NCI-H460 (cell line): ENCODE measurements at regions not wholly inside any gene's neighbourhood (a gene's known extent, or its start where the extent isn't known, plus 50 kb on each side); places are given as distances from the start of the nearest gene placed in this dataset.

Experiments
- DNase-seq: peaks from one replicate; pipeline ENCODE4 v3.0.0-alpha.2; 2016; ENCODE audit warnings: low read depth; ENCODE audit errors: extremely low read depth

DNA sequence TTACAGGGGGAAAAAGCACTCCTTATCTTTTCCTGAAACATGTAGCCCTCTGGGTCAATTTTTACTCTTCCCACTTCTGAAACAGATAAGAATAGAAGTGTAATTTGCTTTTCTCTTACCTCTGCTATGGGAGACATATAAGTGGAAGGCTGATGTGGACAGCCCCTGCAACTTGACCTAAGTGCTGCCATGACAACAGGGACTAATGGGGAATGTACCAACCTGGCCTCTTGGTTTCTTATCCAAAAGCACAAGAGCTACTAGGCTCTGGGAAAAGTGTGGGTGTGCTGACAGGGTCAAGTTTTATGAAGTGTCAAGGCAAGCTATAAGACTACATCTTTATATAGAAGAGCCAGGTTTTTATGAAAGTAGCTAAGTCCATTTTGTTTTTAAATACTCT lies 1246.5 kb downstream of the OTOL1 start:
- DNase-seq: no peak

DNA sequence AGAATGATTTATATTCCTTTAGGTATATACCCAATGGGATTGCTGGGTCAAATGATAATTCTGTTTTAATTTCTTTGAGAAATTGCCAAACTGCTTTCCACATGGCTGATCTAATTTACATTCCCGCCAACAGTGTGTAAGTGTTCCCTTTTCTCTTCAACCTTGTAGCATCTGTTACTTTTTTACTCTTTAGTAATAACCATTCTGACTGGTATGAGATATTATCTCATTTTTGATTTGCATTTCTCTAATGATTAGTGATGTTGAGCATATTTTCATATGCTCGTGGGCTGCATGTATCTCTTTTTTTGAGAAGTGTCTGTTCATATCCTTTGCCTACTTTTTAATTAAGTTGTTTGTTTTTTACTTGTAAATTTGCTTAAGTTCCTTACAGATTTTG lies 1264.2 kb downstream of the OTOL1 start:
- DNase-seq: no peak

DNA sequence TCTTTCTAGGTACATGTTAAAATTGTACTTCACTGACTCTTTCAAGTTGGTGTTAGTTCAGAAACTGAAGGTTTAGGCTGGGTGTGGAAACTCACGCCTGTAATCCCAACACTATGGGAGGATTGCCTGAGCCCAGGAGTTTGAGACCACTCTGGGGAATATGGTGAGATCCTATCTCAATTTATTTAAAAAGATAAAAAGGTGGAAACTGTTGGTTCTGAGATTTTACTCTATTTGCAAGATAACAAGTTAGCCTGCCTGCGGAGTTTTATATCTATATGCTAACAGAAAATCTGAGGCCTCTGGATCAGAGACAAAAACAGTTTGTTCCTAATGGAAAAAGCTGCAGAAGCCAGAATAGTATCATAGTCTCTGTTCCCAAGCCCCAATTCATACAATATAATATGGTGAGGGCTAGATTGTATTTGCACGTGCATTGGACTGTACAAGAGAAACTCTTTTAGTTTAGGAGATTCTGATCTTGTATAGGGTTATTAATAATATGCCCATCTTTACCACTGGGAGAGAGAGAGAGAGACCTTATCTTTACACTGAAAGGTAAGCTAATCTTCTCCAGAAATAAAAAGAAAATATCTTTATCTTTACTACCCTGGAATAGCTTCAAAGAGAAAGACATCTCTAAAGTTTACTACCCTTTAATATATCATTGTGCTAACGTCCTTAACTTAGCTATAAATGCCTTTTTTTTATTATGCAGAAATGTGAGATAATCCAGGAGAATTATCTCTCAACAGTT lies 1267.6 kb downstream of the OTOL1 start:
- no peak for DNase-seq

DNA sequence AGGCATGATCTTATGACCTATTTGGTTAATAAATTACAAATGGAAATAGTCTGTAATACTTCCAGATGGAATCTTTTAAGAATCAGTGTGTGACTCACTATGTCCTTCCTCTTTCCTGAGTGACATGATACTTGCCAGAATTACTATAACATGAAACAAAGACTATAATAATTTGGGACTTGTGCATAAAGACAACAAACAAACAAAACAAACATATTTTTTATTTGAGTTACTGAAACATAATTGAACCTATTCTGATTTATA lies 1268.1 kb downstream of the OTOL1 start:
- no peak for DNase-seq

DNA sequence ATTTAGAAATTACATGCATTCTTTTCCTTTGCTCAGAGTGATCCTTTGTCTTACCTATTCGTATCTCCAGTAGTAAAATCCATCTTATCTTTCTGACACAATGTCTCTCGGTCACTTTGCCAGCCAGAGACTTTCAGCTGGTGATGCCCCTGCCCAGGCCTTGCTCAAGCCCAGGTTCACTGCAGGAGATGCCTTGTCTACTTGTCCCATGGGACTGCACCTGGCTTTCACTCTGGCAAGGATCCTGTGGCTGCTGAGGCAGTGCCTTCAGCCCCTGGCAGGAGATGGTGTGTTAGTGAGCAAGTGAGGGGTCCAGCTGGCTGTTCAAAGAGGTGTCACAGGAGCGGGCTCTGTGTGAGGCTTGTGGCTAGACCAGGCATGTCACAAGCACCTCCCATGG lies 1268.9 kb downstream of the OTOL1 start:
- no peak for DNase-seq

DNA sequence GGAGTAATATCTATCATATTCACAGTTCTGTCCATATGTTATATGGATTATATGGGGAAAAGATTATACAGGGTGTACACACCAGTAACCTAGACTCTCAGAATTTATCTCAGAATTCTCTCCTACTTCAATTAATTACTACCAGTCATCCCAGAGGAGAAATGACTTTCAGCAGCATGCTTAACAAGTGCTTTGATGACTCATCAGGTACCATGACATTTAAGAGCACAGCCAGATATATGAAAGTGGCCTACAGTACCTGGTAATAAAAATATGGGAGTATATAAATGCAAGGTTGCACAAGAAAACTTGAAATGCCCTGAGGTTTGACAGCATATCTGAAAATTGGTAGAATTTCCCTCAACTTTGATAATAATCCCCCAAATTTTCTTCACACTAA lies 1273.0 kb downstream of the OTOL1 start:
- DNase-seq: no peak

DNA sequence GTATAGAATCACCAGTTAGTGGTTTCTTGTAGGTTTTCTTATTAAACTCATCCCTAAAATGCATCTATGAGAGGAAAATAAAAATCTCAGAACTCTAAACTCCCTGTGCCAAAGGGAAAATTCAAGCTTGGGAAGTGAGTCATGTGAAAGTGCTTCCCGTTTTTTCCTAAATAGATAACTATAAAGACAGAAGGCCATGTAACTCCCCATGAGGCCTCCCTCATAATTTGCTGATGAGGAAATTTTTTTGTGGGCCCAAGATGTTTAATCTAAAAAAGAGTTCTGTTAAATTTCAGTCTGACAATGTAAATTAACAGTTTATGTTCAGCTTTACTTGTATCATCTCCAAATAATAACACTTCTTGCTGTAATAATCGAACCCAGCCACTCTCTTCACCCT lies 1273.9 kb downstream of the OTOL1 start:
- no peak for DNase-seq

DNA sequence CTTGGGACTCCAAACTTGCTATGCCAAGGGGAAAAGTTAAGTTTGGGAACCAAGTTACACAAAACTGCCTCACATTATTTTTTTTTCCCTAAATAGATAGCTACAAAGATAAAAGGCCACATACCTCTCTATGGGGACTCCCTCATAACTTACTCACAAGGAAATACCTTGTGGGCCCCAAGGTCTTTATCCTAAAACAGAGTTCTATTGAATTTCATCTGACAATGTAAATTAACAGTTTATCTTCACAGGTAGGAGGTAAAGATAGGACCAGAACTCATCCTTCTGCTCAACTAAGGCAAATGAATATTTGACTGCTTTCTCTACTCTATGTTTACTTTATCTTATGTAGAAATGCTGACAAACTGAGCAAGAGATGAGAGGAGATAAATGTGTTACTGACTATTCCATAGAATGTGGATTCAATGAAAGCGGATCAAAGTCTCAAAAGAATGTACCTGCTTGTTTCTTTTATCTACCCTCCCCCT lies 1278.0 kb downstream of the OTOL1 start:
- DNase-seq: no peak

DNA sequence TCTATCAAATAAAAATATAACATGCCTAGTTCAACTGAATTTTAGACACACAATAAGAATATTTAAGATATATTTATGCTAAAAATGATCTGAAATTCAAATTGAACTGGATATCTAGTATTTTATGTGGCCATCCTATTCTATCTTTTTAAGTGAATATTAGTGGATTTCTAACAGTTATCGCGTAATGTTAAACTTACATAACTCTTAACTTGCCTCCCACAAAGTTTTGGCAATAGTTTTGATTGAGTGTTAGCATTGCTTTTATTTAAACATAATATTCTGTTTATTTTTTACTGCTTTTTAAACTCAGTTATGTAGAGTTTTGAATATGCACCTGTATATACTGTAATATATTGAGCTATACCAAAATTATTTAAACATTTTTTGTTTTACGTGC lies 1279.5 kb downstream of the OTOL1 start:
- DNase-seq: no peak

DNA sequence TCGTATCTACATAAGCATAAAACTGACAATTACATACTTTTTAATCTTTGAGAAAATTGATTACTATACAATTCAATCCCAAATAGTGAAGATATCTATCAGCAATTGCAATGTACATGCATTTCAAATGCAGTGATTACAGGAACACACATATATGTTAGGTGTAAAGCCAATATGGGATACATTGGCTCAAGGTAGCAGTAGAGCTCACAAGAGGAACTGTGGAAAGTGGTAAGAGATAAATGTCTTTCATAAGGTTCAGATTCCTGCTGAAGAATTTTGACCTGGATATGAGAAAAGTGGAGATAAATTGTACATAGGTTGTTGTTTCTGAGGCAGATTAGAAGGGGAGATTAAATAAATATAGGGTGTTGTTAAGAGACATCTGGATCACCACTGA lies 1280.5 kb downstream of the OTOL1 start:
- no peak for DNase-seq

DNA sequence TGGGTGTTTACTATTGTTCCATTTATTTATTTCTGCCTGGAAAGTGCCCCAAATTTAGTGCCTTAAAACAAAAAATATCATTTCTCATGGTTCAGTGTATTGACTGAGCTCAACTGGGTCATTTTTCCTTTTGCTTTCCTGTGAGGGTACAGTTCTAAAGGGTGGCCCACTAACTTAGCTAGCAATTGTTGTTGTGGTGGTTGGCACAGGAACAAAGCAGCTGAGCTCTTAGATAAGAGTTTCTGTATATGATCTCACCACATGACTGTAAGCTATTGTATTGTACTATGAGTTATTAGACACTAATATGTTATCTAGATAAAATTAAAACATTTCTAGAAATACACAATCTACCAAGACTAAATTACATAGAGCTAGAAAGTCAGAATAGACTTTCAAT lies 1283.7 kb downstream of the OTOL1 start:
- DNase-seq: no peak

DNA sequence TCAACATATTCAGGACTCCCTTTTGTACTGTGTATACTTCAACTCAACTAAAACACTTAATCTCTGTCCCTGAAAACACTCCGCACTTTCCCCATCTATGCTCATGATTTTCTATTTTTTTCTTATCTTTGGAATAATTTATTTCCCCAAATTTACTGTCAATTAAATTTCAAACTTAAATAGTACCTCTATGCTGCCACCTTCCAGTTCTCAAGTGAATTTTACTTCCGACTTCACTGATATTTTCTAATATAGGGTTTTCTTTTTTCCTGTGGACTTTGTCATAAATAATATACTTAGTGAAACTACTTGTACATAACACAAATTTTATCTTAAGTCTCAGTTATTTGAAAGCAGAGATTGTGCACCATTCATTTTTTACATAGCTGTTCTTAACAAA lies 1303.3 kb downstream of the OTOL1 start:
- DNase-seq: no peak

DNA sequence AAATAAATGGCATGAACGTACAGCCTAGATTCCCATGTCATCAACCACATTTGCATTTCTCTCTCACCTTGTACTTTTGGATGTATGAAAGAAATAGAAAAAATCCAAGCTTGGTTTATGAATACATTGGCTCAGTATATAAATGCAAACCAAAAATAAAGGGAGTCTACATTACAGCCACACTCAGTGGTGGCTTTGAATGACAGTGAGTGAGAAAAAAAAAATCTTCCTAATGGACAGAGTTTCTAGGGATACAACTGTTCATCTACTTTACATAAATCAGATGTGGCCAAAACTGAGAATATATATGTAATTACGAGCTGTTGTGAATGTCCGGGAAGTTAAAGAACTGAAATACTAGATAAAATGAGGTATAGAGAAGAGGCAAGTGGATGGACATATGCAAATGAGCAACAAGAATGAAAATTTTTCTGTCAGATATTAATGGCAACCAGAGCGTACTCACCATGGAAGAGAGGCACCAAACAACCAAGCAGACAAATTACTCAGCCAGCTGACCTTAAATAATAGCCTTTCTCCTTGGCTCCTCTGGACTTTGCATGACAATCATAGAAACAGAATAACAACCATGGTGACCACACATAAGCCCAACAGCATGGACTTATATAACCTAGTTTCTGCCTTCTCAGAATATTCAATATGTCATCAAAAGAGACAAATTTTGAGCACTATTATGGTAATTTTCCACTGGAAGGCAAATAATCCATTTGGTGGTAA lies 1305.8 kb downstream of the OTOL1 start:
- DNase-seq: no peak

DNA sequence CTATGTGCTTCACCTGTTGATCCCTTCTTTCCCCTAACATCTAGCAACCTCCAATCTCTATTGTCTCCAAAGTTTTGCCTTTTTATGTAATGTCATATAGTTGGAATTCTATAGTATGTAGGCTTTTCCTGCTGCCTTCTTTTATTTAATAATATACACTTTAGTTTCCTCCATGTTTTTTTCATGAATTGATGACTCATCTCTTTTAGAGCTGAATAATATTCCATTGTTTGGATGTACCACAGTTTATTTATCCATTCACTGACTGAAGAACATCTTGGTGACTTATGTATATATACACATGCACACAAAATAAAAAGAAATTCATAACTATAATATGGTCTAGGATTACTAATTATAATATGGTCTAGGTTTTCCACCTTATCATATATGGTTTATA lies 1314.2 kb downstream of the OTOL1 start:
- no peak for DNase-seq

DNA sequence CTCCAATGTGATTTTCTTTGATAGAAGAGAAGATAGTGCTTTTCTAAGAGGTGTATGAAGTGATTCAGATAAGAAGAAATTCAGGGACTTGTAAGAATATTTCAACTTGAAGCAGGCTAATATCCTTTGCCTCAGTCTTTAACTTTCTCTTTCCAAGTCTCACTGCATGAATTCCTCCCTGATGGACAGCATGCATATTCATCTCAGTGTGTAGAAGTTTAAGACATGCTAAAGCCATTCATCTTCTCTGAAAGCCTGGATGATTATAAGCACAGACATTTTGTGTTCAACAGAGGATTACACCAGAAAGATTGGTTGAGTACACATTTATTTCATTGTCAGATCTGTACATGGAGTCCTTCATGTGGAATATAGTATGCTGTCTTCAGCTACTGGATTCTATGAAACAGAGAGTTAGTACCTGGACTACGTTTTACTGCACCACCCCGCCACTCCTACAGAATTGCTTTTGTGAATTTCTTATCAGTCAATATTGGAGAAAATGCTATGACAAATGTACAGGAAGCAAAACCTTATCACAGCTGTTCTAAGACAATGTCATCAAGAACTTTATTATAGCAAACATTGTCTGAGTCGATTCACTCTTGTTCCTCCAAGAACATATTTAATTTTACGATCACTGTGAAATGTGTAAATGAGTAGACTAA lies 1346.1 kb downstream of the OTOL1 start:
- DNase-seq: no peak

DNA sequence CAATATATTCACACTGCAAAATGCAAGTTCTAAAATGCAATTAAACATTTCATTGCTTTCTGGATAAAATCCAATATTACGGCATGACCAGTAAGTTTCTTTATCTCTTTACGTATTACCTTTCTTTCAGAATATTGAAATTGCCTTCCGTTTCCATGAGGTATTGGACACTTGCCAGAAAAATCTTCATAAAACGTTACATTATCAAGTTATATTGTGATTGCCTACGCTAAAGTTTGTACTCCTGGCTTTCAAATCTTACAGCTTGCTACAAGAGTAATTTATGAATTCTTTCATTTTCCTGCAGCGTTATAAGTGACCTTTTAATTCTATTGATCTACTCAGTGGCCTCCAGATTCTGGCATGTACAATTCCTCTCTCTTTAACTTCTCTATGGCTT lies 1349.3 kb downstream of the OTOL1 start:
- no peak for DNase-seq

DNA sequence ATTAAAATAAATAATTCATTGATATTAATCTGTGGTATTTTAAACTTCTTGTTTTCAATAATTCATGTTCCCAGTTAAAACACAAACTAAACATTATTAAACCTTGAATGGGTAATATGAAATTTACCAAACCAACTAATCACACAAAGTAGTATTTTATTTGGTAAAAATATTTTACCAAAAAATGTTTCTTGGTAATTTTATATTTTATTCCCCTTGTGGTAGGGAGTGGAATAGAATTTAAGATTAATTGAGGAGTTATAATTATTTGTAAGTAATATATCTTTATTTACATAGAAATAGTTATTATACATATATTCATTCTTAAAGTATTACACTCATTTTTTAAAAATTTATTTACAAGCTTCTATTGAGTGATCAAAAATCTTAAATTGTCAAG lies 1350.9 kb downstream of the OTOL1 start:
- no peak for DNase-seq

DNA sequence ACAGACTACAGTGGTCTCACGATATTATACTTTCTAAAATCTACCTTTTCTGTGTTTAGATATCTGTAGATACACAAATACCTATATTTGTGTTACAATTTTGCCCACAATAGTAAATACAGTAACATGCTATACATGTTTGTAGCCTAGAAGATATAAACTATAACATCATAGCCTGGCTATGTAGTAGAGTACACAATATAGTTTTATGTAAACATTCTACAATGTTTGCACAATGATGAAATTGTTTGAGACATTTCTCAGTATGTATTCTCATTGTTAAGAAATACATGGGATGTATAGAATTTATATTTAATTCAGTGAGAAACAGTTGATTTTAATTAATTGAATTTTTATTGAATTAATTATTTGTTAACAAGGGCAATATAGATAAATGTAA lies 1367.0 kb downstream of the OTOL1 start:
- DNase-seq: no peak

DNA sequence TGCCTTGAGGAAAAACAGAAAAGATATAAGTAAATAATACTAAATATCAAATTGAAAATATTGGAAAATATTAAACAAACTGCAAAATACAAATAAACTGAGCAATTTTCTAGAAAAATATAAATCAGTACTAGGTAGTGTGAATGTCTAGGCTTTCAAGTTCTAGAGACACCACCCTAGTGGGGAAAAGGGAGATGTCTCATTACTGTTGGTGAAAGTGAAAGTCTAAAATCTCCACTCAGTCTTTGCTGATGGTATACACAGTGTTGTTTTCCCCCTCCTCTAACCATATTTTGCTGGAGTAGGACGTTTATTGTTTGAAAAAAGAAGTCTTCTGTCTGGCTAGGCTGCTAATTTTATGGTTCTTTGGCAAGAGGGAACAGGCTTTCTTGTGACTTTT lies 1368.9 kb downstream of the OTOL1 start:
- DNase-seq: no peak

DNA sequence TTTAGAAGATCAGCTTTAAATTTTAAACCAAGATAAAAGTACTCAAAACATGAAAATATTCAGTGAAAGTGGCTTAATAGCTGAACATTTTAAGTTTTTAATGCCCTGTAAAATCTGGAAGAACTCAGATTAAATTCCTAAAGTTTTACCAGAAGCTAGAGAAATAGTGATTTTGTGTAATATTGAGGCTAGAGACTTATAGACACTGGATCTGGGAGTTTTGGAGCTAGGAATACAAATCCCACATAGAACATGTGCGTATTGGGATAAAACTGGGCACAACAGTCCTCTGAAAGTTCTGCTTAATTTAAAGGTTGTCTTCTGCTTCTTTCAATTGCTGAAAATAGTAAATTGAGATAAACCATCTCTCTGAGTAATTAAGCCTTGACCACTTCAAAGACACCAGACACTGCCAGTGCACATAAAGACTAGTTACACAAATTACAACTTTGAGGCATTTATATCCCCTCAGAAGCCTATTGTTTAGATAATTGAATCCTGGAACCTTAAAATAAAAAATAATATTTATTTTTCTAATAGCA lies 1382.5 kb downstream of the OTOL1 start:
- DNase-seq: no peak

DNA sequence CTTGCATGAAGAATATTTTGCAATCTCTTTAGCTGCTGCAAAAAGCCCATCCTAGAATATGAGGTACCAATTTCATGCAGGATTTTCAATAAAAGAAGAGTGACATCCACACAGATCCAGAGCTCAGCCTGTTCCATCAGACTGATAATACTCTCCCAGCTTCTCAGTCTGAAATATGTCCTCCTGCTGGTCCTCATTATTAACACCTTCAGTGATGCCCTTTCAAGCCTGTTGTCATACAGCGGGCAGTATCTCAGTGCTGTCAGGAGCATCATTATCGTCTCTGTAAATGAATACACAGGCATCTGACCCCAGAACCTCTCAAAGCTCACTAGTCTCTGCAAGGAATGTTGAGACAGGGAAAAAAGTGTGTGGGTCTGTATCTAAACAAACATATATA lies 1387.8 kb downstream of the OTOL1 start:
- no peak for DNase-seq
